HepG2 (cell line): ENCODE measurements at regions not wholly inside any gene's neighbourhood (a gene's known extent, or its start where the extent isn't known, plus 50 kb on each side); places are given as distances from the start of the nearest gene placed in this dataset.

Experiments used
- ATAC-seq: fragments of 200-7000 bp; cut with Tn5 transposase; 3 replicates; pipeline ENCODE4 v1.9.1; 2020; ENCODE audit warnings: mild to moderate bottlenecking, moderate library complexity
- BruUV-seq: library from RNA; stranded (reverse); fragments of 400-500 nt; replicated peaks from 2 replicates; lab custom pipeline; 2021; lab: Mats Ljungman, UMichigan
- CTCF ChIA-PET: fragments of 300-600 bp; formaldehyde crosslinking; extraction: SDS; loops from one replicate; lab custom pipeline; 2021; ENCODE audit warnings: low total read pairs, inconsistent platforms, low intra/inter-chr PET ratio; lab: Yijun Ruan, JAX
- POLR2A ChIA-PET: fragments of 350-600 bp; sonication (Branson Sonifier 250); formaldehyde crosslinking; loops from one replicate; lab custom pipeline; 2020; ENCODE audit warnings: antibody characterized with exemption, inconsistent platforms; lab: Yijun Ruan, JAX
- DNase-seq: peaks from one replicate; pipeline ENCODE4 v3.0.0-alpha.2; 2015; ENCODE audit warnings: low spot score
- FAIRE-seq: peaks from 3 replicates; lab custom pipeline; 2011; peaks lifted over from hg19 to GRCh38; lab: Jason Lieb, UNC
- H2AFZ ChIP-seq: one replicate; pipeline ENCODE4 v1.6.1; 2011; ENCODE audit warnings: low read length, inconsistent platforms
- H3K27ac ChIP-seq: fragments of 300-600 bp; 3 replicates; pipeline ENCODE4 v1.8.0; 2011; ENCODE audit warnings: mixed run types, mild to moderate bottlenecking, mixed read lengths, low read length, inconsistent platforms; ENCODE audit not compliant: insufficient read depth; ENCODE audit errors: extremely low read length
- H3K27me3 ChIP-seq, 2 experiments: fragments of 200-600 bp in 1 of 2; 2 replicates in 1 of 2; 3 replicates in 1 of 2; pipeline versions ENCODE4 v1.6.0 to v1.8.0; 2011; ENCODE audit warnings: low read length in 2 of 2, mild to moderate bottlenecking in 2 of 2, moderate library complexity in 2 of 2, inconsistent platforms in 1 of 2; ENCODE audit not compliant: insufficient read depth in 2 of 2, control insufficient read depth in 1 of 2
- H3K36me3 ChIP-seq, 2 experiments: fragments of 200-600 bp in 1 of 2; replicated peaks in 1 of 2; 2 replicates in 1 of 2; 3 replicates in 1 of 2; pipeline versions ENCODE4 v1.5.1 to v1.8.0; 2011; ENCODE audit warnings: low read length in 2 of 2, inconsistent platforms in 1 of 2; ENCODE audit not compliant: insufficient read depth in 2 of 2, control insufficient read depth in 1 of 2
- H3K4me1 ChIP-seq: 2 replicates; pipeline ENCODE4 v1.5.1; 2012; ENCODE audit warnings: low read length, inconsistent platforms; ENCODE audit not compliant: insufficient read depth
- H3K4me2 ChIP-seq: 2 replicates; pipeline ENCODE4 v1.6.0; 2011; ENCODE audit warnings: low read depth, low read length, inconsistent platforms
- H3K4me3 ChIP-seq, 3 experiments: fragments of 200-600 bp in 1 of 3; sonication (generic), shearing (Covaris generic) in 1 of 3; replicated peaks in 1 of 3; 2 replicates each; pipeline ENCODE4 v1.5.1; 2011 to 2016; ENCODE audit warnings: low read length in 3 of 3, inconsistent platforms in 2 of 3, low read depth in 2 of 3, mild to moderate bottlenecking in 2 of 3, control low read depth in 1 of 3, mixed read lengths in 1 of 3; ENCODE audit not compliant: insufficient read depth in 1 of 3
- H3K79me2 ChIP-seq: one replicate; pipeline ENCODE4 v1.6.1; 2011; ENCODE audit warnings: low read length, inconsistent platforms; ENCODE audit not compliant: insufficient read depth
- H3K9ac ChIP-seq: 2 replicates; pipeline ENCODE4 v1.6.0; 2011; ENCODE audit warnings: mild to moderate bottlenecking, low read depth, low read length, inconsistent platforms; ENCODE audit not compliant: insufficient read depth
- H3K9me3 ChIP-seq: 2 replicates; pipeline ENCODE4 v1.5.1; 2012; ENCODE audit warnings: mild to moderate bottlenecking, low read length
- H4K20me1 ChIP-seq: 2 replicates; pipeline ENCODE4 v1.6.0; 2011; ENCODE audit warnings: inconsistent platforms, mild to moderate bottlenecking, low read length, moderate library complexity; ENCODE audit not compliant: insufficient read depth
- GLI4 ChIP-seq: sonication (generic); formaldehyde crosslinking; IDR thresholded peaks from 2 replicates; pipeline ENCODE4 v1.5.1; 2020; ENCODE audit warnings: missing genetic modification reagents, mild to moderate bottlenecking, moderate library complexity, borderline replicate concordance
- GLMP ChIP-seq: sonication (generic); formaldehyde crosslinking; IDR thresholded peaks from 2 replicates; pipeline ENCODE4 v1.9.0; 2021; ENCODE audit warnings: missing genetic modification reagents, mild to moderate bottlenecking, borderline replicate concordance
- LRRFIP1 ChIP-seq: sonication (generic); formaldehyde crosslinking; conservative IDR thresholded peaks from 2 replicates; pipeline ENCODE4 v1.4.0; 2020; ENCODE audit warnings: missing genetic modification reagents
- MAFG ChIP-seq: sonication (generic); formaldehyde crosslinking; IDR thresholded peaks from 2 replicates; pipeline ENCODE4 v1.5.1; 2020; ENCODE audit warnings: mild to moderate bottlenecking, missing genetic modification reagents
- MATR3 ChIP-seq: sonication (generic); formaldehyde crosslinking; IDR thresholded peaks from 2 replicates; pipeline ENCODE4 v1.4.0; 2020; ENCODE audit warnings: missing genetic modification reagents
- MEF2D ChIP-seq: sonication (generic); formaldehyde crosslinking; IDR thresholded peaks from 2 replicates; pipeline ENCODE4 v1.5.1; 2020; ENCODE audit warnings: mild to moderate bottlenecking, missing genetic modification reagents
- MIXL1 ChIP-seq: IDR thresholded peaks from 2 replicates; pipeline ENCODE4 v1.6.1; 2016
- MYC ChIP-seq: sonication (generic); formaldehyde crosslinking; IDR thresholded peaks from 2 replicates; pipeline ENCODE4 v1.9.0; 2021; ENCODE audit warnings: missing genetic modification reagents, borderline replicate concordance
- NFE2 ChIP-seq: sonication (generic); formaldehyde crosslinking; IDR thresholded peaks from 2 replicates; pipeline ENCODE4 v1.4.0; 2020; ENCODE audit warnings: missing genetic modification reagents
- NFRKB ChIP-seq: fragments of 450-650 bp; IDR thresholded peaks from 2 replicates; pipeline ENCODE4 v1.6.1; 2017
- RARA ChIP-seq: IDR thresholded peaks from 2 replicates; pipeline ENCODE4 v1.6.1; 2016; ENCODE audit warnings: missing genetic modification reagents, missing compliant biosample characterization
- SIN3A ChIP-seq: IDR thresholded peaks from 2 replicates; pipeline ENCODE4 v1.6.1; 2011; ENCODE audit warnings: low read depth, mild to moderate bottlenecking, control low read depth, low read length, borderline replicate concordance
- ZBTB38 ChIP-seq: sonication (generic); formaldehyde crosslinking; IDR thresholded peaks from 2 replicates; pipeline ENCODE4 v1.5.1; 2020; ENCODE audit warnings: mild to moderate bottlenecking, missing genetic modification reagents
- ZMAT5 ChIP-seq: sonication (generic); formaldehyde crosslinking; IDR thresholded peaks from 2 replicates; pipeline ENCODE4 v1.5.0; 2020; ENCODE audit warnings: mild to moderate bottlenecking, low read depth, missing genetic modification reagents, borderline replicate concordance
- ZNF101 ChIP-seq: sonication (generic); formaldehyde crosslinking; IDR thresholded peaks from 2 replicates; pipeline ENCODE4 v1.4.0; 2020; ENCODE audit warnings: mild to moderate bottlenecking, low read depth, missing genetic modification reagents, borderline replicate concordance
- ZNF333 ChIP-seq: sonication (generic); formaldehyde crosslinking; IDR thresholded peaks from 2 replicates; pipeline ENCODE4 v1.4.0; 2020; ENCODE audit warnings: mild to moderate bottlenecking, missing genetic modification reagents, borderline replicate concordance
- ZNF383 ChIP-seq: sonication (generic); formaldehyde crosslinking; IDR thresholded peaks from 2 replicates; pipeline ENCODE4 v1.4.0; 2020; ENCODE audit warnings: missing genetic modification reagents, mild to moderate bottlenecking, borderline replicate concordance
- ZNF547 ChIP-seq: sonication (generic); formaldehyde crosslinking; IDR thresholded peaks from 2 replicates; pipeline ENCODE4 v1.5.1; 2020; ENCODE audit warnings: mild to moderate bottlenecking, missing genetic modification reagents
- ZNF788 ChIP-seq: sonication (generic); formaldehyde crosslinking; IDR thresholded peaks from 2 replicates; pipeline ENCODE4 v1.5.0; 2020; ENCODE audit warnings: mild to moderate bottlenecking, missing genetic modification reagents, borderline replicate concordance
- in situ Hi-C: cut with HindIII; loops from 2 replicates; pipeline ENCODE4 v1.10.0; 2017; ENCODE audit warnings: low pct_unique_long_range_greater_than_20kb; ENCODE audit not compliant: extremely low pct_ligation_motif_present
- intact Hi-C: fragments of 100-400 bp; cut with micrococcal nuclease; formaldehyde crosslinking; loops from one replicate; pipeline ENCODE4 v1.10.0; 2022; ENCODE audit not compliant: unreplicated experiment
- TF ChIP-seq, protein P1 (sequence below): sonication (generic); formaldehyde crosslinking; IDR thresholded peaks from 2 replicates; pipeline ENCODE4 v1.4.0; 2020; ENCODE audit warnings: mild to moderate bottlenecking, missing genetic modification reagents

- BruUV-seq = no TSS peak
- ATAC-seq = no peak
- H3K4me2 ChIP-seq = no peak overlapping the region
- H2AFZ ChIP-seq = no peak overlapping the region
- intact Hi-C loops (no loop called here), in situ Hi-C loops (no loop called here)
- TF ChIP-seq ZNF788 (no peak), SIN3A (no peak), ZNF547 (CRISPR knock-in tag) (no peak), ZBTB38 (CRISPR knock-in tag) (no peak), ZNF383 (CRISPR knock-in tag) (no peak), ZNF333 (CRISPR knock-in tag) (no peak), MYC (no peak), RARA (CRISPR knock-in tag) (no peak), NFRKB (no peak), GLI4 (CRISPR knock-in tag) (no peak), LRRFIP1 (no peak), ZMAT5 (CRISPR knock-in tag) (no peak), GLMP (no peak), MIXL1 (no peak), MATR3 (CRISPR knock-in tag) (no peak), ZNF101 (CRISPR knock-in tag) (no peak), MAFG (CRISPR knock-in tag) (no peak), NFE2 (no peak), MEF2D (no peak)
- TF ChIP-seq, protein P1, sequence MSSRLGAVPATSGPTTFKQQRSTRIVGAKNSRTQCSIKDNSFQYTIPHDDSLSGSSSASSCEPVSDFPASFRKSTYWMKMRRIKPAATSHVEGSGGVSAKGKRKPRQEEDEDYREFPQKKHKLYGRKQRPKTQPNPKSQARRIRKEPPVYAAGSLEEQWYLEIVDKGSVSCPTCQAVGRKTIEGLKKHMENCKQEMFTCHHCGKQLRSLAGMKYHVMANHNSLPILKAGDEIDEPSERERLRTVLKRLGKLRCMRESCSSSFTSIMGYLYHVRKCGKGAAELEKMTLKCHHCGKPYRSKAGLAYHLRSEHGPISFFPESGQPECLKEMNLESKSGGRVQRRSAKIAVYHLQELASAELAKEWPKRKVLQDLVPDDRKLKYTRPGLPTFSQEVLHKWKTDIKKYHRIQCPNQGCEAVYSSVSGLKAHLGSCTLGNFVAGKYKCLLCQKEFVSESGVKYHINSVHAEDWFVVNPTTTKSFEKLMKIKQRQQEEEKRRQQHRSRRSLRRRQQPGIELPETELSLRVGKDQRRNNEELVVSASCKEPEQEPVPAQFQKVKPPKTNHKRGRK (CRISPR knock-in tag) = no peak
- H3K4me1 ChIP-seq = no peaks in the 10 kb centered on the region
- no peak for FAIRE-seq
- no peak overlapping the region for H3K27ac ChIP-seq
- no peaks in the 10 kb centered on the region for H3K27me3 ChIP-seq
- H3K79me2 ChIP-seq = no peaks in the 10 kb centered on the region
- no peaks in the 10 kb centered on the region for H3K9me3 ChIP-seq
- H3K36me3 ChIP-seq = no peaks in the 10 kb centered on the region
- POLR2A ChIA-PET = no interaction called here
- no peak overlapping the region for H3K4me3 ChIP-seq
- no peak for DNase-seq
- H3K9ac ChIP-seq = no peak overlapping the region
- H4K20me1 ChIP-seq = no peaks in the 10 kb centered on the region
- CTCF ChIA-PET = no interaction called here
Observed at GRCh38 chr3:59143447-59143846, 93.6 kb upstream of the CFAP20DC start.
